Left lung (tissue), 4 donors: ENCODE measurements at regions not wholly inside any gene's neighbourhood (a gene's known extent, or its start where the extent isn't known, plus 50 kb on each side); places are given as distances from the start of the nearest gene placed in this dataset.

Experiments used
- ATAC-seq: fragments of 200-7000 bp; cut with Tn5 transposase; one replicate; pipeline ENCODE4 v1.9.1; 2020; ENCODE audit warnings: moderate library complexity
- DNase-seq, 4 donors: peaks; one replicate each; pipeline ENCODE4 v3.0.0-alpha.2; 2013 to 2020
- H3K27ac ChIP-seq, 2 donors: fragments of 200-600 bp; sonication (generic) in 1 of 2; one replicate each; pipeline versions ENCODE4 v1.5.0 to v1.8.0; 2020 to 2021
- H3K27me3 ChIP-seq, 2 donors: fragments of 200-600 bp; sonication (generic) in 1 of 2; one replicate each; pipeline versions ENCODE4 v1.5.0 to v1.8.0; 2020 to 2021
- H3K36me3 ChIP-seq, 2 donors: fragments of 200-600 bp; sonication (generic) in 1 of 2; one replicate each; pipeline versions ENCODE4 v1.5.0 to v1.8.0; 2020 to 2021
- H3K4me1 ChIP-seq, 2 donors: fragments of 200-600 bp; one replicate each; pipeline ENCODE4 v1.8.0; 2021
- H3K4me3 ChIP-seq, 2 donors: fragments of 200-600 bp; sonication (generic) in 1 of 2; one replicate each; pipeline versions ENCODE4 v1.5.0 to v1.8.0; 2020 to 2021; ENCODE audit warnings: mild to moderate bottlenecking in 1 of 2
- H3K9me3 ChIP-seq, 2 donors: fragments of 200-600 bp; sonication (generic) in 1 of 2; one replicate each; pipeline versions ENCODE4 v1.5.0 to v1.8.0; 2020 to 2021
- CTCF ChIP-seq, 2 donors: fragments of 200-600 bp; sonication (generic) in 1 of 2; IDR thresholded peaks; one replicate each; pipeline versions ENCODE4 v1.5.0 to v1.8.0; 2021; ENCODE audit warnings: antibody characterized with exemption in 2 of 2
- intact Hi-C, 2 donors: fragments of 100-400 bp; cut with DNase I; formaldehyde crosslinking; loops; one replicate each; pipeline versions ENCODE4 v1.11.2 to v1.14.2; 2022
- donor health status: DM: no; HTN: yes; CAD: no.
- donor health status: DM: no; HTN: no; CAD: no.

GRCh38 chr6:1122083-1122482, 189.8 kb upstream of the FOXQ1 start:
- intact Hi-C loops, result no loop called here
- no peaks in the 10 kb centered on the region for H3K4me1 ChIP-seq
- TF ChIP-seq CTCF (IDR thresholded peaks at IDR 0.05), result no peak
- H3K4me3 ChIP-seq, result no peak overlapping the region
- no peaks in the 10 kb centered on the region for H3K36me3 ChIP-seq
- ATAC-seq (no peak), DNase-seq (no peak)
- H3K9me3 ChIP-seq, result no peaks in the 10 kb centered on the region
- no peak overlapping the region for H3K27ac ChIP-seq
- no peaks in the 10 kb centered on the region for H3K27me3 ChIP-seq

- Histone ChIP-seq H3K4me3 (no peak overlapping the region), H3K4me1 (no peaks in the 10 kb centered on the region), H3K36me3 (no peaks in the 10 kb centered on the region), H3K9me3 (no peaks in the 10 kb centered on the region), H3K27me3 (no peaks in the 10 kb centered on the region), H3K27ac (no peak overlapping the region)
- DNase-seq (no peak), ATAC-seq (no peak)
- TF ChIP-seq CTCF (IDR thresholded peaks at IDR 0.05), result no peak
- intact Hi-C loops, result no loop called here
Measured at GRCh38 chr6:1118287-1118647, 193.6 kb upstream of the FOXQ1 start.

GRCh38 chr6:1117530-1118286, 194.2 kb upstream of the FOXQ1 start:
- no peak for DNase-seq
- no peak for ATAC-seq
- intact Hi-C loops, result no loop called here
- no peak overlapping the region for H3K4me3 ChIP-seq
- H3K27ac ChIP-seq, result no peak overlapping the region
- H3K36me3 ChIP-seq, result no peaks in the 10 kb centered on the region
- no peak for TF ChIP-seq CTCF (IDR thresholded peaks at IDR 0.05)
- H3K27me3 ChIP-seq, result no peaks in the 10 kb centered on the region
- no peaks in the 10 kb centered on the region for H3K4me1 ChIP-seq
- H3K9me3 ChIP-seq, result no peaks in the 10 kb centered on the region

GRCh38 chr6:1116149-1116548, 195.7 kb upstream of the FOXQ1 start:
- H3K4me1 ChIP-seq, result no peaks in the 10 kb centered on the region
- H3K9me3 ChIP-seq, result no peaks in the 10 kb centered on the region
- intact Hi-C loops, result no loop called here
- DNase-seq, result no peak
- no peaks in the 10 kb centered on the region for H3K36me3 ChIP-seq
- no peak for ATAC-seq
- H3K27me3 ChIP-seq, result no peaks in the 10 kb centered on the region
- no peak for TF ChIP-seq CTCF (IDR thresholded peaks at IDR 0.05)
- H3K27ac ChIP-seq, result no peak overlapping the region
- no peak overlapping the region for H3K4me3 ChIP-seq

- no peak for ATAC-seq
- no peak for TF ChIP-seq CTCF (IDR thresholded peaks at IDR 0.05)
- no peaks in the 10 kb centered on the region for H3K4me1 ChIP-seq
- DNase-seq, result no peak
- no peaks in the 10 kb centered on the region for H3K9me3 ChIP-seq
- H3K4me3 ChIP-seq, result no peak overlapping the region
- no peaks in the 10 kb centered on the region for H3K27me3 ChIP-seq
- H3K27ac ChIP-seq, result no peak overlapping the region
- intact Hi-C loops, result no loop called here
- H3K36me3 ChIP-seq, result no peaks in the 10 kb centered on the region
Measured at GRCh38 chr6:1113916-1114540, 197.9 kb upstream of the FOXQ1 start.
